Right renal cortex interstitium (tissue), 3 donors: ENCODE measurements at regions not wholly inside any gene's neighbourhood (a gene's known extent, or its start where the extent isn't known, plus 50 kb on each side); places are given as distances from the start of the nearest gene placed in this dataset.

Source experiments
- DNase-seq, 3 donors: peaks; one replicate each; pipeline ENCODE4 v3.0.0-alpha.2; 2013; ENCODE audit warnings: low read depth in 3 of 3, low spot score in 2 of 3

DNA sequence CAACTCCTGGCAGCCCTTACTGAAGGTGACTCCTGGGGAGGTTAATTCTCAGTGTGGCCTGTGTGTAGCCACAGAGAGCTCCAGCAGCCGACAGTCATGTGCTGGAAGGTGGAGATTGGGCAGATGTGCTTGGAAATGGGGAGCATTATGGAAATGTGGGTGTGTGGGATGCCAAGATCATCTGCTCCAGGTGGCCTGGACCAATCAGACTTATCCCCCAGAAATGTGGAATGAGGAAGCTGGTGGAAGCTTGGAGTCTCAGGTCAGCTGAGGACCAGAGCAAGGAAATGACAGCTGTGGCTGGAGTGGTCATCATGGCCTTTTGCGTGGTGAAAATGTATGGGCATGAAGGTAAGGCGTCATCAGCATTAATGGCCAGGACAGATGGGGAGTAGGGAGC lies 234.0 kb downstream of the MIAT start:
- DNase-seq, result no peak

- DNase-seq, result no peak
Measured at GRCh38 chr22:26892166-26893041, 235.0 kb downstream of the MIAT start.

- no peak for DNase-seq
Measured at GRCh38 chr22:26893173-26894110, 236.1 kb downstream of the MIAT start.

GRCh38 chr22:26894362-26894761 lies 237.0 kb downstream of the MIAT start:
- DNase-seq, result no peak

DNA sequence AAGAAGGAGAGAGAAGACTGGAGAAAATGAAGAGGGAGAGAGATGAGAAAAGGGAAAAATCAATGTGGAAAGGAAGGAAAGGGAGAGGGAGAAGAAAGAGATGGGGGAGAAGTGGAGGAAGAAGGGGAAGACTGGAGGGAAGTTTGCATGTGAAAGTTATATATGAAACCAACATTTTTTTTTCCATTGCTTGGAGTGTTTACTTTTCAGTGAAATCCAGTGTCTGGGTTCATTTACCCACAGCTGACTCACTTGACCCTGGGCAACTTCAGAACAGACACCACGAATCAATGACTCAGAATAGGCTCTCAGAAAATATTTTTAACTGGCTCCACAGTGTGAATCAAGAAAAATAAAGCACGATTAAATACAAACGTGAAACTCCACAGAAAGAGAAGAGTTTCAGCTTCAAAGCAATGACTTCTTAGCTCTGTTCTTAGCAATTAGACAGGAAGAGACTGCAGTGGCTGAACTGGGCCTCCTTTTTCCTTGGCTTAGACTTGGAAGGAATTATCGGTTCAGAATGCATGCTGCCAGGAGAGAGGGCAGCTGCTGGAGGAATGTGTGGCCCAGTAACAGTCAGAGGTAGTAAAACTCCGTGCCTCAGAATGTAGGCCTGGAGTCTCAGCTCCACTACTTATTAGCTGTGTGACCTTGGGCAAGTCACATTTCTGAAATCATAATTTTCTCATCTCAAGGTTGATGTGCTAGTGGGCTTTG lies 237.5 kb downstream of the MIAT start:
- DNase-seq, result no peak

GRCh38 chr22:26897384-26897783 lies 240.0 kb downstream of the MIAT start:
- DNase-seq, result no peak

- no peak for DNase-seq
Measured at GRCh38 chr22:26898946-26899605, 241.7 kb downstream of the MIAT start.

DNA sequence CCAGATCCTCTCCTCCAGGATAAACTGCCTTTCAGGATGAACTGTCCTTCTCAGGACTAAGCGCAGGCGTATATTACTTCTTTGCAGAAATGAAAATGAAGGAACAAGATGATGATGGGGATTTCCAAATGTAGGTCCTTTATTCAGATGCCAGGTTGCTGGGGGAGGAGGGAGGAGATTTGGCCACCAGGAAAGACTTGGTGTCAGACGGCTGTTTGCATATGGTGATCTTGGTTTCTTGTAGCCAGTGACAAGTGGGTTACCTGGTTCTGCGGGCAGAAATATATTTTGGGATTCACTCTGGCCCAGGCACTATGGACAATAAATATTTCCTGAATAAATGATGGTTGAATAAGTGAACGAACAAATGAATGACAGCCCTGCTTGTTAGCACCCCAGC lies 243.4 kb downstream of the MIAT start:
- DNase-seq, result no peak

GRCh38 chr22:26901198-26901816 lies 243.9 kb downstream of the MIAT start:
- DNase-seq, result no peak

DNA sequence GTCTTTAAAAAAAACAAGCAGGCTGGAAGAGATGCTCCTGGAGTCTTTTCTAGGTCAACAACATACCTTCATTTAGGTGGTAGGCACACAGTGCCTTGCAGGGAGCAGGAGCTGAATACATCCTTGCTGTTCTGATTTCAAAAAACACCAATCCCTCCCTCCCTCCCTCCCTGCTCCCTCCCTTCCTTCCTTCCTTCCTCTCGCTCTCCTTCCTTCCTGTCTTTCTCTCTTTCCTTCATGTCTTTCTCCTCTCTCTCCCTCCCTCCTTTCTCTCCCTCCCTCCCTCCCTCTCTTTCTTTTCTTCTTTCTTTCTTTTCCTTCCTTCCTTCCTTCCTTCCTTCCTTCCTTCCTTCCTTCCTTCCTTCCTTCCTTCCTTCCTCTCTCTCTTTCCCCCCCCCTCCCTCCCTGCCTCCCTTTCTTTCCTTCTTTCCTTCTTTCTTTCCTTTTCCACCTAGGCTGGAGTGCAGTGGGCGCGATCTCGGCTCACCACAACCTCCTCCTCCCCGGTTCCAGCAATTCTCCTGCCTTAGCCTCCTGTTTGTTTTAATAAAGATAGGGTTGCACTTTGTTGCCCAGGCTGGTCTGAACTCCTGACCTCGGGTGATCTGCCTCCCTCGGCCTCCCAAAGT lies 245.1 kb downstream of the MIAT start:
- no peak for DNase-seq

GRCh38 chr22:26903030-26903856 lies 245.9 kb downstream of the MIAT start:
- no peak for DNase-seq

DNA sequence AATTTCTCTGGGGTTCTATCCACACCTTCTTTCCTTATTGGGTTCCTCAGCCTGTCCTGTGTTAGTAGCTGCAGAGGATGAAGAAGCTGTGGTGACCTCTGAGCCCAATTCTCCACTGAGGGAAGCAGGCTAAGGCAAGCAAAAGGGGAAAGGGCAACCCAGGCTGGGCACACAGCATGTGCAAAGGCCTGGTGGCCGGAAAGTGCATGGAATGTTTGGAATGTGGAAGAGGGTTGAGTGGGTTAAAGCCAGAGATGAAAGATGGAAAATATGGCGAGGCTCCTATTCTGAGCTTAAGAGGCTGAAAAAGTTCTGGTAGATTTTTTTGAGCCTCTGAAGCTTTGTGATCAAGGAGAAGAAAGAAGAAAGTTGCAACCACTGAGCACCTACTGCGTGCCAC lies 247.1 kb downstream of the MIAT start:
- DNase-seq, result no peak

DNA sequence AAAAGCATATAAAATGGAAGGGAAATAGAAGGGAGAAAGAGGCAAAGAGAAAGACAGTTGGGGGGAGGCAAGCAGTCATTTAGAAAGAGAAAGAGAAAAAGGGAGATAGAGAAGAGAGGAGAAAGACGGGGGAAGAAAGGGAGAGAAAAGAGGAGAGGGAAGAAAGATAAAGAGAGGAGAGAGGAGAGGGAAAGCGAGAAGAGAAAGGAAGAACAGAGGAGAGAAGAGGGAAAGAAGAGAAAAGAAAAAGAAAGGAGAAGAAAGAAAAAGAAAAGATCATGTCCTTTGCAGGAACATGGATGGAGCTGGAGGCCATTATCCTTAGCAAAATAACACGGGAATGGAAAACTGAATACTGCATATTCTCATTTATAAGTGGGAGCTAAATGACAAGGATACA lies 247.7 kb downstream of the MIAT start:
- no peak for DNase-seq

DNA sequence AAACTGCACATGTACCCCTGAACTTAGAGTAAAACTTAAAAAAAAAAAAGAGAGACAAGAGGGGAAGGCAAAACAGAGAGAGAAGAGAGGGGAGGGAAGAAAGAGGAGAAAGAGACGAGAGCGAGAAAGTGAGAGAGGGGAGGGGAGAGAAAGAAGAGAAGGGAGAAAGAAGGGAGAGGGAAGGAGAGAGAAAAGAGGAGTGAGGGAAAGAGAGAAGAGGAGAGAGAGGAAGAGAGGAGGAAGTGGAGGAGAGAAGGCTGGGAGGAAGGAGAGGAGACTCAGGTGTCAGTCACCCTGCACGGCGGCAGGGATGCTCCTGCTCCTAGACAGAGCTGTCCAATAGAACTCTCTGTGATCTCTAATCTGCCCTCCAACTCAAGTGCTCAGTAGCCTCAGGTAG lies 248.3 kb downstream of the MIAT start:
- DNase-seq, result no peak

DNA sequence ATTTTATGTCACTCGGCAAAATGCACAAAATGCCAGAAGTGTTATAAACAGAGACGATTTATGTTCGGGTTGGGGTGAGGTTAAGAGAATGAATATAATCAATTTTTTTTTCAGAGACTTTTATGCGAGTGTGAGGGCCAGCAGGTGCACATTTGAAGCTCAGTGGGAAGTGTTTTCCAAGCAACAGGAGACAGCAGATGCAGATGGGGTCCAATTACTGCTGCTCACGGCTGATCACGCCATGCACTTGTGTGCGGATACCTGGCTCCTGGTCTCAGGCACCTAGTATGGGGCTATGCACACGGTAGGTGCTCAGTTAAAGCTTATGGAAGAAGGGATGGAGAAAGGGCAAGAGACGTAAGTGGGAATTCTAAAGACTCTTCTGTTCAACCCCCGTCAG lies 249.1 kb downstream of the MIAT start:
- no peak for DNase-seq

DNA sequence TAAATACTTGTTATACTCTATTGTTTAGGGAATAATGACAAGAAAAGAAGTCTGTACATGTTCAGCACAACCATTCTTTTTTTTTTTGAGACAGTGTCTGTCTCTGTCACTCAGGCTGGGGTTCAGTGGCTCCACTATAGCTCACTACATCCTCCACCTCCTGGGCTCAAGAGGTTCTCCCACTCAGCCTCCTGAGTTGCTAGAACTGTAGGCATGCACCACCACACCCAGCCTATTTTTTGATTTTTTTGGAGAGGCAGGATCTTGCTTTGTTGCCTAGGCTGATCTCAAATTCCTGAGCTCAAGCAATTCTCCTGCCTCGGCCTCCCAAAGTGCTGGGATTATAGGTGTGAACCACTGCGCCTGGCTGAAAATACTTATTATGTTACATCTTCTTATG lies 250.0 kb downstream of the MIAT start:
- no peak for DNase-seq

DNA sequence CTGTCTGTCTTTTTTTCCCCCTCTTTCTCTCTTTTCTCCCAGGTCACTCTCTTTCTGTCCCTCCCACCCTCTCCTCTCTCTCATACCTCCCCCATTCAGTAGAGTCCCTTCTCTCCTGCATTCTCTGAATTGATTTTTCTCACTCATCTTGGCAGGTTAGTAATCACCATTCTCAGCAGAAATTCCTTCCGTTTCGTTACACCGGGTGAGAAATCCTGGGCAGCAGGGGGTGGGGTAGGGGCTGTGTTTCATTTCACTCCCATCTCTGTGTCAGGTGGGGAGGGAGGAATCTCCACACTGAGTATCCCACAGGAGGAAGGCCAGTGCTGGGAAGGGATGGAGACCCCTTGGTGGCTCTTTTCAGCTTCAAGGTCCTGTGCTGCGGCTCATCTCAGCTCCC lies 253.5 kb downstream of the MIAT start:
- no peak for DNase-seq

DNA sequence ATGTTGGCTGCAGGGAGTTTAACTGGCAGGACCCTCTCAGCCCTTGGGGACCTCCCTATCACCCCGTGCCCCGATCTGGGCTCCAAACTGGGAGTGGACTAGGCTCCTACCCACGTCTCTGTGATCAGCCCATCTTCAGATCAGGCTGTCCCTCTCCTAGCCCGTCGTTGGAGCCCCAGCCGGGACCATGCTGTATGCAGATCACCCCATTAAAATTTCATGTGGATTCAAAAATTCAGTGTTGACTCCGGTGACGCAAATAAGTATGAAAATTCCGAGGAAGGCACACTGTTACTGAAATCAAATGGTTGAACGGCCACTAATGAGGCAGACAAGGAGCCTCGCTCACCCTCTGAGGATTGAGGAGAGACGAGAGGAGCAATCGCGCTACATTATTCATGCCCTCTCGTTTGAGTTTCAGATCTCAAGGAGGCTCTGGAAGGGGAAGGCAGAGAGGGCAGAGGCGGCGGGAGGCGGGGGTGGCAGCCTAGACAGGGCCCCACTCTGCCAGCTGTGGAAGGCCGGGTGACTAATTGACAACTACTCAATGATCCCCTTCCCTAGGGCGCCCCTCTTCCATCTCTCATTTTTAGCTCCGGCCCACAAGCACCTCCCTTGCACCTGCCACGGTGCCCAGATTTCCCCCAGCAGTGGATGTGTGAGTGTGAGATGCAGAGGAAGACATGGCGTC lies 255.4 kb downstream of the MIAT start:
- DNase-seq, result no peak
